Nephron (organoid): ENCODE measurements at regions not wholly inside any gene's neighbourhood (a gene's known extent, or its start where the extent isn't known, plus 50 kb on each side); places are given as distances from the start of the nearest gene placed in this dataset.
A peak's percentile ranks its signal among the peaks of the same experiment; 100 is the strongest.

Source experiments
- H3K27ac Mint-ChIP-seq, 3 experiments: 2 replicates each; pipeline ENCODE4 v1.8.0; 2020; ENCODE audit warnings: mixed read lengths in 3 of 3, mild to moderate bottlenecking in 2 of 3, moderate library complexity in 1 of 3
- H3K27me3 Mint-ChIP-seq: 2 replicates; pipeline ENCODE4 v1.8.0; 2021; ENCODE audit warnings: low read depth, mild to moderate bottlenecking, moderate library complexity, mixed read lengths
- H3K36me3 Mint-ChIP-seq: 2 replicates; pipeline ENCODE4 v1.8.0; 2020; ENCODE audit warnings: low read depth, mixed read lengths
- H3K4me1 Mint-ChIP-seq: 2 replicates; pipeline ENCODE4 v1.8.0; 2020; ENCODE audit warnings: mixed read lengths
- H3K4me3 Mint-ChIP-seq, 3 experiments: 2 replicates each; pipeline ENCODE4 v1.8.0; 2020; ENCODE audit warnings: mild to moderate bottlenecking in 3 of 3, mixed read lengths in 3 of 3, moderate library complexity in 2 of 3
- H3K9me3 Mint-ChIP-seq: 2 replicates; pipeline ENCODE4 v1.8.0; 2020; ENCODE audit warnings: mixed read lengths
- TF ChIP-seq, protein P1 (sequence below), 3 experiments: fragments of 200-600 bp; sonication (generic); IDR thresholded peaks; one replicate each; pipeline ENCODE4 v1.5.0; 2021; ENCODE audit warnings: antibody characterized with exemption in 3 of 3; ENCODE audit not compliant: unreplicated experiment in 3 of 3

DNA sequence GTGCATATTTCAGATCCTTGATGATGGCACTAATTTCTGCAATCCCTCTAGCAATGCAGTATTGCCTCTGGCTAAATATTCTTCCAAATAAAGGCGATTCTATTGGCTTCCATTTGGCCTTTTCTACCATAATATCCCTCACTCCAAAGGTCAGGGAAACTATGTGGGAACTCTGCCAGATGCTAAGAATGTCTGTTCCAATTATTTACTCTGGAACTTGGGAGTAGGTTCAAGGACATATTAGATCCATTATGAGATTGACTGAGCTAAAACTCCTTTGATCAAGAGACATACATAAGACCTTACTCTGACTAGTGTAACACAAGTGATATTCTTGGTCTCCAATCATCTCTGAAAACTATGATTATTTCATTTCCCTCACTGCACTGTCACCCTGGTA lies 674.5 kb upstream of the NECTIN3 start:
- Mint-ChIP-seq H3K27ac (peak overlapping the region in 1 of 3 experiments; percentile 5), H3K27me3 (no peaks in the 10 kb centered on the region), H3K9me3 (peaks cover 11% of the 10 kb centered on the region), H3K4me1 (peaks cover 18% of the 10 kb centered on the region), H3K36me3 (no peaks in the 10 kb centered on the region), H3K4me3 (no peak overlapping the region)
- TF ChIP-seq, protein P1, sequence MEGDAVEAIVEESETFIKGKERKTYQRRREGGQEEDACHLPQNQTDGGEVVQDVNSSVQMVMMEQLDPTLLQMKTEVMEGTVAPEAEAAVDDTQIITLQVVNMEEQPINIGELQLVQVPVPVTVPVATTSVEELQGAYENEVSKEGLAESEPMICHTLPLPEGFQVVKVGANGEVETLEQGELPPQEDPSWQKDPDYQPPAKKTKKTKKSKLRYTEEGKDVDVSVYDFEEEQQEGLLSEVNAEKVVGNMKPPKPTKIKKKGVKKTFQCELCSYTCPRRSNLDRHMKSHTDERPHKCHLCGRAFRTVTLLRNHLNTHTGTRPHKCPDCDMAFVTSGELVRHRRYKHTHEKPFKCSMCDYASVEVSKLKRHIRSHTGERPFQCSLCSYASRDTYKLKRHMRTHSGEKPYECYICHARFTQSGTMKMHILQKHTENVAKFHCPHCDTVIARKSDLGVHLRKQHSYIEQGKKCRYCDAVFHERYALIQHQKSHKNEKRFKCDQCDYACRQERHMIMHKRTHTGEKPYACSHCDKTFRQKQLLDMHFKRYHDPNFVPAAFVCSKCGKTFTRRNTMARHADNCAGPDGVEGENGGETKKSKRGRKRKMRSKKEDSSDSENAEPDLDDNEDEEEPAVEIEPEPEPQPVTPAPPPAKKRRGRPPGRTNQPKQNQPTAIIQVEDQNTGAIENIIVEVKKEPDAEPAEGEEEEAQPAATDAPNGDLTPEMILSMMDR (IDR thresholded peaks at IDR 0.05; ENCODE audit: unreplicated experiment in 3 of 3) = no peak

DNA sequence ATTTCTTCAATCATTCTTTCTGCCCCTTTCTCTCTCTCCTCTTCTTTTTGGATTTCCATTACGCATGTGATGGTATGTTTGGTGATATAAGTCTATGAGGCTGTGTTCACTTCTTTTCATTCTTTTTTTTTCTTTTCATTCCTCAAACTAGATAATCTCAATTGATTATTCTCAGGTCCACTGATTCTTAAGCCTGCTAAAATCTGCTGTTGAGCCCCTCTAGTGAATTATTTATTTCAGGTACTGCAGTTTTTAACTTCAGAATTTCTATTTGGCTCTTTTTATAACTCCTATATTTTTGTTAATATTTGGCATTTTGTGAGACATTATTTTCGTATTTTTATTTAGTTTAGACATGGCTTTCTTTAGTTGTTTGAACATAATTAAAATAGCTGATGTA lies 671.3 kb upstream of the NECTIN3 start:
- Mint-ChIP-seq H3K27me3 (no peaks in the 10 kb centered on the region), H3K9me3 (peaks cover 11% of the 10 kb centered on the region), H3K4me3 (no peak overlapping the region), H3K36me3 (no peaks in the 10 kb centered on the region), H3K4me1 (peaks cover 18% of the 10 kb centered on the region), H3K27ac (no peak overlapping the region)
- TF ChIP-seq, protein P1 (IDR thresholded peaks at IDR 0.05; ENCODE audit: unreplicated experiment in 3 of 3) = no peak

DNA sequence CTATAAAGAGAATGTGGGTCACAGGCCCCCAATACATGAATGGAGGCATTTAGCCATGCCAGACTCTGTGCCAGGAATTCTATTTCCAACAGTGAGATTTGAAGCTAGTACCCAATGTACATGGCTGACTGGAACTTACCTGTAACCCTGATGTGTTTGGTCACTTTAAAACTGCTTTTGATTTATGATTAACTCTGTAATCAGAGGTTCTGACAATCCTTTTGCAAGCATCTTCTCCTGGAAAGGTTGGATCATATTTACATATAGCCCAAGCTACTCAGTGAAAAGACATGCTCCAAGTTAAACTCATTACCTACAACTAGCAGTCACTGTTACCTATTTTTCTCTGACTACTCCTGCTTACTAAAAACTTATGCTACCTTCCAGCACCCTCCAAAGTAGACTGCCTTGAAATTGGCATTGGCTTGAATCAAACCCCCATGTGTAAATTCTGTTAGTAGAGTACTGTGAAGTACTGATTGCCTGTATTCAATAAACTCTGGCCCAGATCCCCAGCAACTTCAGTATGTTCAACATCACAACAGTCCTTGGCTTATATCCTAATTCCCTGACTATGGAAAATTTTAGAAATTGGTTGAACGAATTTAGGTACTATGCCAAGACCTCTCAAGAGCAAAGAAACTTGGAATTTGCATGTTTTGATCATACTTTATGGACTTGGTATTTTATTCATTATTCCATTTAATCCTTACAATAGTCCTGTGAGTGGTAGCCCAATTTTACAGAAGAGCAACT lies 665.6 kb upstream of the NECTIN3 start:
- TF ChIP-seq, protein P1 (IDR thresholded peaks at IDR 0.05; ENCODE audit: unreplicated experiment in 3 of 3) = no peak
- H3K36me3 Mint-ChIP-seq = no peaks in the 10 kb centered on the region
- no peak overlapping the region for H3K27ac Mint-ChIP-seq
- H3K4me3 Mint-ChIP-seq = no peak overlapping the region
- no peaks in the 10 kb centered on the region for H3K4me1 Mint-ChIP-seq
- H3K27me3 Mint-ChIP-seq = no peaks in the 10 kb centered on the region
- peaks cover 6% of the 10 kb centered on the region for H3K9me3 Mint-ChIP-seq

DNA sequence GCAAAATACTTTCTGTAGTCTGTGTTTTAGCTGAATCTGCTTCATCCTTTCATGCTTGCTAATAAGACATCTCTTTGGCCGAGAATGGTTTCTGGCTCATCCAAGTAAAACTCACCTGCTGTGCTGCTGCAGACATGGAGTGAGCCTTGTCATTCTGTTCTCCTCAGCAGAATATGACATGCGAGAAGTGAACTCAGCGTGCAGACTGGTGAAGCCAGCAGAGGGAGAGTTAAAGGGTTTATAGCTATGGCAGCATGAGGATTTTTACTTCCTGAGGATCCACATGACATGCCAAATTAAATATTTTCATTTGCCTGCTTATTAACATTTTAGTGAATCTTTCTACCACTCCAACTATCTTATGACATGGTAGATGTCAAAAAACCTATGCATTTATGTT lies 658.4 kb upstream of the NECTIN3 start:
- no peak overlapping the region for H3K4me3 Mint-ChIP-seq
- H3K9me3 Mint-ChIP-seq = no peaks in the 10 kb centered on the region
- H3K27ac Mint-ChIP-seq = peak overlapping the region in 1 of 3 experiments; percentile 38

DNA sequence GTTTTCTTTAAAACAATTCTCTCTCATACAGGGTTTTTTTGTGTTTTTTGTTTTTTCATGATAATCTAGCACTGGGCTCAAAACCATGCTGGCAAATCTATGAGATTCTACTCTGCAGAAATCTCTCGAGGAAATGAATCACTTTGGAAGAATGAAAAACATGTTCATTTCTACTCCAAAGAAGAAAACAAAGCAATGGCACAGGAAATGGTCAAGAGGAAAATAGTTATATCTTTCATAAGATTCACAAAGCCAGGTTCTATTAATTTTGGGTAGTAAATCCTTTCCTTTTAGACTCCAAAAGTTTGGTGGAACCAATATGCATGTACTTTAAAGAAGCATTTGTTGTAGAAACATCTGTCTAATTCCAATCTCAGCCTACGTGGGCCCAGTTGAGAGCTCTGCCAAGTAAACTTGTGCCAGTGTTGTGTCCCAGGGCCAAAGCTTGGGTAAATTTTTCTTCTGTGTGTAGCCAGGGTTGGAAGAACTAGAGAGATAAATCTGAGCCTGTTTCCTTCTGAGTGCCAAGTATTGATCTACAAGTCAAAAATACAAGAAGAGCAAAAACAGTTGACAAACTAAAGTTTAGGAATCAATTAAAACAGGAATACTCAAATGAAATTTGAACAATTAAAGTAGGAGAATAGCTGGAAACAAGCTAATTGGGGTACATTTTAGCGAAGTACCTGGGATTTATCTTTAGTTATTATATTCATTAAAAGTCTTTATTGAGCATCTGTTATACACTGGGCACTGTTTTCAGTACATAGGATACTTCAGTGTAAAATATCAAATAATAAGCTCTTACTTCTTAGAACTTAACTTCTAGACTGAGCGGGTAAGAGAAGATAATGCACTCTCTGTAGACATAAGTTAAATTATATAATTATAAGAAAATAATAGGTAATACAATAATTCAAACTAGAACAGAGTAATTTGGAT lies 657.5 kb upstream of the NECTIN3 start:
- Mint-ChIP-seq H3K36me3 (no peaks in the 10 kb centered on the region), H3K4me1 (peaks cover 11% of the 10 kb centered on the region), H3K4me3 (no peak overlapping the region), H3K27me3 (no peaks in the 10 kb centered on the region), H3K9me3 (no peaks in the 10 kb centered on the region), H3K27ac (peak overlapping the region in 2 of 3 experiments; percentile 4 to 38)
- TF ChIP-seq, protein P1 (IDR thresholded peaks at IDR 0.05; ENCODE audit: unreplicated experiment in 3 of 3) = no peak

More for the DNA sequence above, 658.4 kb upstream of the NECTIN3 start:
- Mint-ChIP-seq H3K4me1 (peaks cover 11% of the 10 kb centered on the region), H3K27me3 (no peaks in the 10 kb centered on the region), H3K36me3 (no peaks in the 10 kb centered on the region)
- TF ChIP-seq, protein P1 (IDR thresholded peaks at IDR 0.05; ENCODE audit: unreplicated experiment in 3 of 3) = no peak
